ENCODE measurements at regions not wholly inside any gene's neighbourhood (a gene's known extent, or its start where the extent isn't known, plus 50 kb on each side); places are given as distances from the start of the nearest gene placed in this dataset.
A peak's percentile ranks its signal among the peaks of the same experiment; 100 is the strongest.
"Not testable (repeated sequence)": the region's sequence is repeated elsewhere in the genome, so short reads cannot be mapped to it uniquely, and the experiment has no call there.

GRCh38 chr6:14520029-14520428 is 402.5 kb downstream of the CD83 start:
- FAIRE-seq = no peak
- Histone ChIP-seq H3K27me3 (ENCODE audit: control insufficient read depth, insufficient read depth, low read length) (no peaks in the 10 kb centered on the region), H3K36me3 (ENCODE audit: control insufficient read depth, insufficient read depth, low read length) (no peaks in the 10 kb centered on the region), H3K4me3 (ENCODE audit: low read depth, low read length) (no peak overlapping the region)
- no peak for TF ChIP-seq CTCF (IDR thresholded peaks at IDR 0.05; ENCODE audit: insufficient read depth, low read length, severe bottlenecking)
- DNase-seq (ENCODE audit: low read depth) = peak; percentile 79

- FAIRE-seq (no peak), DNase-seq (ENCODE audit: low read depth) (peak; percentile 75)
- TF ChIP-seq CTCF (IDR thresholded peaks at IDR 0.05; ENCODE audit: insufficient read depth, low read length, severe bottlenecking) = no peak
- Histone ChIP-seq H3K4me3 (ENCODE audit: low read depth, low read length) (no peak overlapping the region), H3K27me3 (ENCODE audit: control insufficient read depth, insufficient read depth, low read length) (no peaks in the 10 kb centered on the region), H3K36me3 (ENCODE audit: control insufficient read depth, insufficient read depth, low read length) (no peaks in the 10 kb centered on the region)
These were observed 403.0 kb downstream of the CD83 start for GRCh38 chr6:14520536-14520935.

GRCh38 chr6:14521141-14521540 is 403.6 kb downstream of the CD83 start:
- TF ChIP-seq CTCF (IDR thresholded peaks at IDR 0.05; ENCODE audit: insufficient read depth, low read length, severe bottlenecking) = no peak
- DNase-seq (ENCODE audit: low read depth) (no peak), FAIRE-seq (peak; percentile 83)
- H3K36me3 ChIP-seq (ENCODE audit: control insufficient read depth, insufficient read depth, low read length) = no peaks in the 10 kb centered on the region
- no peaks in the 10 kb centered on the region for H3K27me3 ChIP-seq (ENCODE audit: control insufficient read depth, insufficient read depth, low read length)
- H3K4me3 ChIP-seq (ENCODE audit: low read depth, low read length) = no peak overlapping the region

GRCh38 chr6:14521861-14522260 is 404.3 kb downstream of the CD83 start:
- FAIRE-seq; DNase-seq (ENCODE audit: low read depth); H3K4me3 ChIP-seq (ENCODE audit: low read depth, low read length); H3K27me3 ChIP-seq (ENCODE audit: control insufficient read depth, insufficient read depth, low read length); H3K36me3 ChIP-seq (ENCODE audit: control insufficient read depth, insufficient read depth, low read length): not testable (repeated sequence)

- Histone ChIP-seq H3K36me3 (ENCODE audit: control insufficient read depth, insufficient read depth, low read length) (no peaks in the 10 kb centered on the region), H3K4me3 (ENCODE audit: low read depth, low read length) (no peak overlapping the region), H3K27me3 (ENCODE audit: control insufficient read depth, insufficient read depth, low read length) (no peaks in the 10 kb centered on the region)
- DNase-seq (ENCODE audit: low read depth) = no peak
- FAIRE-seq = peak; percentile 23
- TF ChIP-seq CTCF (IDR thresholded peaks at IDR 0.05; ENCODE audit: insufficient read depth, low read length, severe bottlenecking) = no peak
These were observed 406.7 kb downstream of the CD83 start for GRCh38 chr6:14524319-14524718.

- no peak overlapping the region for H3K4me3 ChIP-seq (ENCODE audit: low read depth, low read length)
- TF ChIP-seq CTCF (IDR thresholded peaks at IDR 0.05; ENCODE audit: insufficient read depth, low read length, severe bottlenecking) = no peak
- no peaks in the 10 kb centered on the region for H3K36me3 ChIP-seq (ENCODE audit: control insufficient read depth, insufficient read depth, low read length)
- no peak for FAIRE-seq
- H3K27me3 ChIP-seq (ENCODE audit: control insufficient read depth, insufficient read depth, low read length) = no peaks in the 10 kb centered on the region
- no peak for DNase-seq (ENCODE audit: low read depth)
These were observed 412.8 kb downstream of the CD83 start for GRCh38 chr6:14530385-14530784.
